SU-DHL-6 (cell line): ENCODE measurements at regions not wholly inside any gene's neighbourhood (a gene's known extent, or its start where the extent isn't known, plus 50 kb on each side); places are given as distances from the start of the nearest gene placed in this dataset.

ENCODE experiments used
- CTCF ChIP-seq: fragments of 200-600 bp; sonication (generic); IDR thresholded peaks from one replicate; pipeline ENCODE4 v1.5.1; 2017; ENCODE audit warnings: antibody characterized with exemption, mild to moderate bottlenecking, low read length, moderate library complexity; ENCODE audit not compliant: insufficient read depth, poor library complexity, severe bottlenecking
- EZH2phosphoT487 ChIP-seq: fragments of 200-600 bp; sonication (generic), shearing (Covaris generic); conservative IDR thresholded peaks from 2 replicates; pipeline ENCODE4 v1.6.1; 2018; ENCODE audit warnings: mild to moderate bottlenecking, antibody characterized with exemption, low read length, moderate library complexity, mixed read lengths

GRCh38 chr5:29378104-29378503, 1815.4 kb upstream of the CDH6 start:
- TF ChIP-seq EZH2phosphoT487 (no peak), CTCF (no peak)
